HG03354 (cell line): ENCODE measurements at regions not wholly inside any gene's neighbourhood (a gene's known extent, or its start where the extent isn't known, plus 50 kb on each side); places are given as distances from the start of the nearest gene placed in this dataset.
"Not testable (repeated sequence)": the region's sequence is repeated elsewhere in the genome, so short reads cannot be mapped to it uniquely, and the experiment has no call there.

ENCODE experiments used
- ATAC-seq: cut with Tn5 transposase; IDR thresholded peaks from one replicate; pipeline ENCODE4 v1.9.1; 2021; ENCODE audit warnings: mild to moderate bottlenecking; ENCODE audit not compliant: unreplicated experiment, poor library complexity, severe bottlenecking

- not testable (repeated sequence) for ATAC-seq
These were observed 116.6 kb downstream of the SYT15B start for GRCh38 chr10:47646686-47647273.

- not testable (repeated sequence) for ATAC-seq
These were observed 103.5 kb upstream of the AGAP9 start for GRCh38 chr10:47626975-47627374.

GRCh38 chr10:47622719-47623118, 99.3 kb upstream of the AGAP9 start:
- ATAC-seq: not testable (repeated sequence)

GRCh38 chr10:47619300-47620012, 96.0 kb upstream of the AGAP9 start:
- ATAC-seq: not testable (repeated sequence)

- not testable (repeated sequence) for ATAC-seq
These were observed 85.9 kb upstream of the AGAP9 start for GRCh38 chr10:47609311-47609710.

- ATAC-seq: peak; percentile 66
These were observed 82.6 kb upstream of the AGAP9 start for GRCh38 chr10:47605791-47606773.

GRCh38 chr10:47600604-47601003, 77.2 kb upstream of the AGAP9 start:
- not testable (repeated sequence) for ATAC-seq

GRCh38 chr10:47600127-47600526, 76.7 kb upstream of the AGAP9 start:
- ATAC-seq: not testable (repeated sequence)

- ATAC-seq: not testable (repeated sequence)
These were observed 76.2 kb upstream of the AGAP9 start for GRCh38 chr10:47599657-47600056.

GRCh38 chr10:47593805-47594204, 70.4 kb upstream of the AGAP9 start:
- not testable (repeated sequence) for ATAC-seq

GRCh38 chr10:47593129-47593528, 69.7 kb upstream of the AGAP9 start:
- ATAC-seq: not testable (repeated sequence)

GRCh38 chr10:47590956-47591355, 67.5 kb upstream of the AGAP9 start:
- not testable (repeated sequence) for ATAC-seq

GRCh38 chr10:47590534-47590933, 67.1 kb upstream of the AGAP9 start:
- ATAC-seq: not testable (repeated sequence)

GRCh38 chr10:47582051-47582450, 58.6 kb upstream of the AGAP9 start:
- not testable (repeated sequence) for ATAC-seq

- ATAC-seq: not testable (repeated sequence)
These were observed 56.6 kb upstream of the AGAP9 start for GRCh38 chr10:47580063-47580462.

- peak; percentile 97 for ATAC-seq
These were observed 55.1 kb upstream of the AGAP9 start for GRCh38 chr10:47578547-47578946.
